ENCODE measurements at regions not wholly inside any gene's neighbourhood (a gene's known extent, or its start where the extent isn't known, plus 50 kb on each side); places are given as distances from the start of the nearest gene placed in this dataset.

GRCh38 chr10:31591569-31591968 is 272.6 kb downstream of the ZEB1 start:
- TF ChIP-seq REST (IDR thresholded peaks at IDR 0.05; ENCODE audit: insufficient read depth in 1 of 2, low read depth in 2 of 2, low read length in 2 of 2) (no peak), POLR2AphosphoS5 (IDR thresholded peaks at IDR 0.05; ENCODE audit: low read depth, low read length) (no peak), TAF1 (IDR thresholded peaks at IDR 0.05; ENCODE audit: borderline replicate concordance, insufficient read depth, low read length) (no peak)

Data from PFSK-1 (cell line).